ENCODE measurements at regions not wholly inside any gene's neighbourhood (a gene's known extent, or its start where the extent isn't known, plus 50 kb on each side); places are given as distances from the start of the nearest gene placed in this dataset.
"Not testable (repeated sequence)": the region's sequence is repeated elsewhere in the genome, so short reads cannot be mapped to it uniquely, and the experiment has no call there.

DNA sequence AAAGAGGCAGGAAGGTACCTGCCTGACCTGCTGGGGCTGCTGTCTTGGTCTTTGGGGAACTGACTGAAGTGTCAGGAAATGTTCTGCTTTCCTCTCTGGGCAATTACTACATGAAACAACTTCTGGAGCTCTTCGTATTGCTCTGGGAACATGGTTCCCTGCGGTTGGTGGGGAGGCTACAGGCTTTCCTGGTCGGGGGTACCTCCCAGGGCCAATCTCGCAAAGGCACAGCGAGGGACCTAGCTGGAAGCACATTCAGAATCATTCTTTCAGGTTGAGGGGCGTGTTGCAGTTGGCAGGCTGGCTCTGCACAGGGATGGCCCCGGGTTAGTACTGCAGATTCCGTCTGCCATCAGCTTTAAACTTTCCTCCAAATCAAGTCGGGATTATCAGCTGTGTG is 88.9 kb upstream of the RANBP3L start:
- DNase-seq (ENCODE audit: low spot score) (no peak), ATAC-seq (ENCODE audit: low read depth) (no peak)
- H3K27ac ChIP-seq (ENCODE audit: poor library complexity, severe bottlenecking), result no peak overlapping the region
- H3K9me3 ChIP-seq (ENCODE audit: severe bottlenecking), result no peaks in the 10 kb centered on the region
- TF ChIP-seq, protein P1, sequence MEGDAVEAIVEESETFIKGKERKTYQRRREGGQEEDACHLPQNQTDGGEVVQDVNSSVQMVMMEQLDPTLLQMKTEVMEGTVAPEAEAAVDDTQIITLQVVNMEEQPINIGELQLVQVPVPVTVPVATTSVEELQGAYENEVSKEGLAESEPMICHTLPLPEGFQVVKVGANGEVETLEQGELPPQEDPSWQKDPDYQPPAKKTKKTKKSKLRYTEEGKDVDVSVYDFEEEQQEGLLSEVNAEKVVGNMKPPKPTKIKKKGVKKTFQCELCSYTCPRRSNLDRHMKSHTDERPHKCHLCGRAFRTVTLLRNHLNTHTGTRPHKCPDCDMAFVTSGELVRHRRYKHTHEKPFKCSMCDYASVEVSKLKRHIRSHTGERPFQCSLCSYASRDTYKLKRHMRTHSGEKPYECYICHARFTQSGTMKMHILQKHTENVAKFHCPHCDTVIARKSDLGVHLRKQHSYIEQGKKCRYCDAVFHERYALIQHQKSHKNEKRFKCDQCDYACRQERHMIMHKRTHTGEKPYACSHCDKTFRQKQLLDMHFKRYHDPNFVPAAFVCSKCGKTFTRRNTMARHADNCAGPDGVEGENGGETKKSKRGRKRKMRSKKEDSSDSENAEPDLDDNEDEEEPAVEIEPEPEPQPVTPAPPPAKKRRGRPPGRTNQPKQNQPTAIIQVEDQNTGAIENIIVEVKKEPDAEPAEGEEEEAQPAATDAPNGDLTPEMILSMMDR (IDR thresholded peaks at IDR 0.05; ENCODE audit: poor library complexity, severe bottlenecking), result no peak
- H3K36me3 ChIP-seq (ENCODE audit: low read depth), result no peaks in the 10 kb centered on the region
- H3K4me1 ChIP-seq (ENCODE audit: insufficient read depth, poor library complexity, severe bottlenecking), result no peaks in the 10 kb centered on the region
- H3K27me3 ChIP-seq (ENCODE audit: insufficient read depth, poor library complexity, severe bottlenecking), result no peaks in the 10 kb centered on the region
- H3K4me3 ChIP-seq (ENCODE audit: severe bottlenecking), result no peak overlapping the region

DNA sequence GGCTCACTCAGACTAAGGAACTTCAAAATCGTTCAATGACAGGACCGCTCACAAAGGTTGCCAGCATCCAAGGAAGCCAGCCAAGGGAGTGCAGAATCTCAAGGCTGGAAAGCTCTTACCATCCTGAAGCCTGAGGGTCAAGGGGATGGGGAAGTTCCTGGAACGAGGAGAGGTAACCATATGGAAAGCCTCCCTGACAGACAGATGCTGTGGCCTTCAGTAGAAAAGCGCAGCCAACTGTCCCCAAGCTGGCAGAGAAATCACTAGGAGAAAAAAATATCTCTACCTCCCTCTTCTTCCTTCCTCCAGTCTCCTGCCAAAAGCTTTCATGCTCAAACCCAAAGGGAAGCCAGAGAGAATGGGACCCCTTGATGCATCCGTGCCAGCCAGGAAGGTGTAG is 90.5 kb upstream of the RANBP3L start:
- ATAC-seq (ENCODE audit: low read depth) (no peak), DNase-seq (ENCODE audit: low spot score) (no peak)
- Histone ChIP-seq H3K27me3 (ENCODE audit: insufficient read depth, poor library complexity, severe bottlenecking) (no peaks in the 10 kb centered on the region), H3K36me3 (ENCODE audit: low read depth) (no peaks in the 10 kb centered on the region), H3K4me1 (ENCODE audit: insufficient read depth, poor library complexity, severe bottlenecking) (no peaks in the 10 kb centered on the region), H3K4me3 (ENCODE audit: severe bottlenecking) (no peak overlapping the region), H3K9me3 (ENCODE audit: severe bottlenecking) (no peaks in the 10 kb centered on the region), H3K27ac (ENCODE audit: poor library complexity, severe bottlenecking) (no peak overlapping the region)
- TF ChIP-seq, protein P1 (IDR thresholded peaks at IDR 0.05; ENCODE audit: poor library complexity, severe bottlenecking), result no peak

DNA sequence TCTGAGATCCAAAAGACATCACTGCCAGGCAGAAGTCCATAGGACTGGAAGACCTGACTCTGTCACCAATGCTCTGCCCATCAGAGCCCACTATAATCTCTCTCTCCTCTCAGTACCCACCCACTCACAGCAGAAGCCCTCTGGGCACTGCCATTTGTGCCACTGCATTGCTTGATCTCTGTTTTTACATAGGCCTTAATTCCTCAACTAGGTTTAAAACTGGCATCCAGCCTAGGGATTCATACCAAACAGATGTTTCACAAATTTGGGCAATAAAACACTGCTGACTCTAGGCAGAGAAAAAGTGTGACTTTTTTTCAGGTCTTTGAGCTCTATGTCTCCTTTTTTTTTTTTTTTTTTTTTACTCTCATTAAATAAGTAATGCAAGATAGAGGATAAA is 91.1 kb upstream of the RANBP3L start:
- Histone ChIP-seq H3K27me3 (ENCODE audit: insufficient read depth, poor library complexity, severe bottlenecking) (no peaks in the 10 kb centered on the region), H3K36me3 (ENCODE audit: low read depth) (no peaks in the 10 kb centered on the region), H3K9me3 (ENCODE audit: severe bottlenecking) (no peaks in the 10 kb centered on the region), H3K4me1 (ENCODE audit: insufficient read depth, poor library complexity, severe bottlenecking) (no peaks in the 10 kb centered on the region), H3K4me3 (ENCODE audit: severe bottlenecking) (no peak overlapping the region), H3K27ac (ENCODE audit: poor library complexity, severe bottlenecking) (no peak overlapping the region)
- DNase-seq (ENCODE audit: low spot score) (no peak), ATAC-seq (ENCODE audit: low read depth) (peak; percentile 64)
- TF ChIP-seq, protein P1 (IDR thresholded peaks at IDR 0.05; ENCODE audit: poor library complexity, severe bottlenecking), result no peak

DNA sequence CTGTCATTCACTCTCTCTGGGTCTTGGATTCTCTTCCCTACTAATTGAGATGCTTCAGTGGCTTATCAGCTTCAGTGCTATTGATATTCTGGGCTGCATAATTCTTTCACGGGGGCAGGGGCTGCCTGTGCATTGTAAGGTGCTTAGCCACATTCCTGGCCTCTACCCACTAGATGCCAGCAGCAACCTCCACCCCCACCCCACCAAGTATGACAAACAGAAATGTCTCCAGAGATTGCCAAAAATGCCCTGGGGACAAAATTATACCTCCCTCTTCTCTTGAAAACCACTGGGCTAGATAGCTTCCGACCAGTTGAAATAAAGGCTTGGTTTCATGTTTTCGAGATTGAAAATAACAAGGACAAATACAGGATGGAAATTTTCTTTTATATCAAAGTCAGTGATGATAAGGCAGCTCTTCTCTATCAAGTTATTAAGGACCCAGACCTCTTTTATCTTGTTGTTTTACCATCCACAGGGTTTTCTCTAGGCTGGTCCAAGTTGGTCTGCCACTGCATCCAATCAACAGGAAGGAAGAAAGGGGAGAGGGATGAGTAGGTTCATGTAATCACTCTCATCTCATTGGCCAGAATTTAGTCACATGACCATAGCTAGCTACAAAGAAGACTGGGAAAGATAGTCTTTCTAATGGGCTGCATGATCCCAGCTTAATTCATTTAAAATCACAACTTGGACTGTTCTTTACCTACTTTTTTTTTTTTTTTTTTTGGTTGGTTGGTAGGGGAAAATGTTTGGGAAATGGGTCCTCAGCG is 92.1 kb upstream of the RANBP3L start:
- no peak overlapping the region for H3K4me3 ChIP-seq (ENCODE audit: severe bottlenecking)
- DNase-seq (ENCODE audit: low spot score) (no peak), ATAC-seq (ENCODE audit: low read depth) (0 out of 3 replicates have a peak, but pooled peaks have one; percentile 21)
- no peaks in the 10 kb centered on the region for H3K4me1 ChIP-seq (ENCODE audit: insufficient read depth, poor library complexity, severe bottlenecking)
- TF ChIP-seq, protein P1 (IDR thresholded peaks at IDR 0.05; ENCODE audit: poor library complexity, severe bottlenecking), result no peak
- H3K27ac ChIP-seq (ENCODE audit: poor library complexity, severe bottlenecking), result no peak overlapping the region
- no peaks in the 10 kb centered on the region for H3K36me3 ChIP-seq (ENCODE audit: low read depth)
- H3K9me3 ChIP-seq (ENCODE audit: severe bottlenecking), result no peaks in the 10 kb centered on the region
- no peaks in the 10 kb centered on the region for H3K27me3 ChIP-seq (ENCODE audit: insufficient read depth, poor library complexity, severe bottlenecking)

DNA sequence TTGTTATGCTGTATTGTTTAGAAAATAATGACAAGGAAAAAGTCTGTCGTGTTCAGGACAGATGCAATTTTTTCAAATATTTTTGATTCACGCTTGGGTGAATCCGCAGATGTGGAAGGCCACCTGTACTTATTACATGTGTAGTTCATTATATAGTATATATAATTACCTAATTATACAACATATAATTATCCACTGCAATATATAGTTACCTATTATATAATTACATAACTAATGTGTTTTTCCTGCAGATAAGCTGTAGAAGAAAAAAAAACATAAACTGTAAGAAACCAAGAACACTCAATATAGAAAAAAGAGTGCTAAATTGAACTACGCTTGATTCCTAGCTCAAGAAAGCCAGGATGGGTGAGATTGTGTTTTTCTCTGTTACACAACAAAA is 93.6 kb upstream of the RANBP3L start:
- H3K9me3 ChIP-seq (ENCODE audit: severe bottlenecking), result no peaks in the 10 kb centered on the region
- H3K27me3 ChIP-seq (ENCODE audit: insufficient read depth, poor library complexity, severe bottlenecking), result no peaks in the 10 kb centered on the region
- H3K4me3 ChIP-seq (ENCODE audit: severe bottlenecking), result no peak overlapping the region
- H3K27ac ChIP-seq (ENCODE audit: poor library complexity, severe bottlenecking), result no peak overlapping the region
- H3K4me1 ChIP-seq (ENCODE audit: insufficient read depth, poor library complexity, severe bottlenecking), result no peaks in the 10 kb centered on the region
- DNase-seq (ENCODE audit: low spot score), result no peak
- no peaks in the 10 kb centered on the region for H3K36me3 ChIP-seq (ENCODE audit: low read depth)
- TF ChIP-seq, protein P1 (IDR thresholded peaks at IDR 0.05; ENCODE audit: poor library complexity, severe bottlenecking), result no peak
- no peak for ATAC-seq (ENCODE audit: low read depth)

DNA sequence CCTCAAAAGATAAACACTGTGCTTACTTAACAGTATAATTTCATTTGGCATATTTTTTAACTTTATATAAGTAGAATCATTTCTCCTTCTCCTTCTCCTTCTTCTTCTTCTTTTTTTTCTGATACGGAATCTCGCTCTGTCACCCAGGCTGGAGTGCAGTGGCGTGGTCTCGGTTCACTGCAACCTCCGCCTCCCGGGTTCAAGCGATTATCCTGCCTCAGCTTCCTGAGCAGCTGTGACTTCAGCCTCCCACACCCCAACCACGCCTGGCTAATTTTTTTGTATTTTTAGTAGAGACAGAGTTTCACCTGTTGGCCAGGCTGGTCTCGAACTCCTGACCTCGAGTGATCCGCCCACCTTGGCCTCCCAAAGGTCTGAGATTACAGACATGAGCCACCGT is 94.2 kb upstream of the RANBP3L start:
- H3K4me3 ChIP-seq (ENCODE audit: severe bottlenecking); H3K27ac ChIP-seq (ENCODE audit: poor library complexity, severe bottlenecking); H3K4me1 ChIP-seq (ENCODE audit: insufficient read depth, poor library complexity, severe bottlenecking); H3K36me3 ChIP-seq (ENCODE audit: low read depth); DNase-seq (ENCODE audit: low spot score); ATAC-seq (ENCODE audit: low read depth); H3K27me3 ChIP-seq (ENCODE audit: insufficient read depth, poor library complexity, severe bottlenecking); H3K9me3 ChIP-seq (ENCODE audit: severe bottlenecking): not testable (repeated sequence)
